Panc1 (cell line): ENCODE measurements at regions not wholly inside any gene's neighbourhood (a gene's known extent, or its start where the extent isn't known, plus 50 kb on each side); places are given as distances from the start of the nearest gene placed in this dataset.
A peak's percentile ranks its signal among the peaks of the same experiment; 100 is the strongest.

ENCODE experiments used
- ATAC-seq: fragments of 200-7000 bp; cut with Tn5 transposase; 2 replicates; pipeline ENCODE4 v1.9.1; 2020; ENCODE audit warnings: mild to moderate bottlenecking, moderate library complexity
- BruUV-seq: library from RNA; stranded (reverse); fragments of 400-500 nt; replicated peaks from 2 replicates; lab custom pipeline; 2021; lab: Mats Ljungman, UMichigan
- CTCF ChIA-PET: fragments of 300-600 bp; sonication (Branson Sonifier 250); formaldehyde crosslinking; loops from one replicate; lab custom pipeline; 2022; ENCODE audit warnings: antibody characterized with exemption; lab: Charles Lee
- POLR2A ChIA-PET: fragments of 300-600 bp; sonication (Branson Sonifier 250); formaldehyde crosslinking; loops from one replicate; lab custom pipeline; 2022; ENCODE audit warnings: antibody characterized with exemption; lab: Charles Lee
- DNase-seq: peaks from one replicate; pipeline ENCODE4 v3.0.0-alpha.2; 2010; ENCODE audit warnings: low read depth, low spot score
- H3K27ac ChIP-seq: 2 replicates; pipeline ENCODE4 v1.5.1; 2011; ENCODE audit warnings: mild to moderate bottlenecking, low read length, inconsistent platforms
- H3K27me3 ChIP-seq: fragments of 200-500 bp; sonication (Bioruptor generic); 2 replicates; pipeline ENCODE4 v1.6.0; 2014; ENCODE audit warnings: low read length, inconsistent platforms; ENCODE audit not compliant: control insufficient read depth, insufficient read depth
- H3K36me3 ChIP-seq: fragments of 200-500 bp; sonication (Bioruptor generic); 2 replicates; pipeline ENCODE4 v1.5.1; 2014; ENCODE audit warnings: inconsistent platforms, mild to moderate bottlenecking, low read length, moderate library complexity; ENCODE audit not compliant: control insufficient read depth, insufficient read depth
- H3K4me1 ChIP-seq: 2 replicates; pipeline ENCODE4 v1.5.1; 2011; ENCODE audit warnings: inconsistent platforms, mild to moderate bottlenecking, low read length, moderate library complexity; ENCODE audit not compliant: control insufficient read depth, insufficient read depth
- H3K4me3 ChIP-seq, 2 experiments: 2 replicates each; pipeline ENCODE4 v1.5.1; 2011 to 2012; ENCODE audit warnings: low read depth in 2 of 2, low read length in 2 of 2, mild to moderate bottlenecking in 2 of 2, inconsistent platforms in 1 of 2, moderate library complexity in 1 of 2
- H3K9me3 ChIP-seq: fragments of 200-500 bp; sonication (Bioruptor generic); 2 replicates; pipeline ENCODE4 v1.5.1; 2014; ENCODE audit warnings: low read depth, mild to moderate bottlenecking, inconsistent platforms, low read length, moderate library complexity; ENCODE audit not compliant: control insufficient read depth, insufficient read depth
- CTCF ChIP-seq: fragments of 450-650 bp; IDR thresholded peaks from 2 replicates; pipeline ENCODE4 v1.5.1; 2017; ENCODE audit warnings: mild to moderate bottlenecking
- POLR2AphosphoS5 ChIP-seq: IDR thresholded peaks from 2 replicates; pipeline ENCODE4 v1.6.1; 2012; ENCODE audit warnings: mild to moderate bottlenecking, low read depth, low read length, moderate library complexity
- REST ChIP-seq, 2 experiments: IDR thresholded peaks; 2 replicates each; pipeline ENCODE4 v1.6.1; 2011 to 2012; ENCODE audit warnings: low read depth in 2 of 2, control low read depth in 1 of 2, low read length in 1 of 2, mild to moderate bottlenecking in 1 of 2, moderate library complexity in 1 of 2; ENCODE audit not compliant: insufficient read depth in 1 of 2
- SIN3A ChIP-seq: IDR thresholded peaks from 2 replicates; pipeline ENCODE4 v1.6.1; 2012; ENCODE audit warnings: low read depth, mild to moderate bottlenecking, low read length, moderate library complexity, borderline replicate concordance; ENCODE audit not compliant: insufficient read depth
- TCF7L2 ChIP-seq: IDR thresholded peaks from 2 replicates; pipeline ENCODE4 v1.6.1; 2011; ENCODE audit warnings: mild to moderate bottlenecking, low read depth, low read length, inconsistent platforms
- in situ Hi-C: cut with HindIII; loops from 2 replicates; pipeline ENCODE4 v1.10.0; 2016; ENCODE audit warnings: low sequenced_read_pairs, low pct_unique_long_range_greater_than_20kb
- intact Hi-C: fragments of 100-400 bp; cut with micrococcal nuclease; formaldehyde crosslinking; loops from one replicate; pipeline ENCODE4 v1.10.0; 2022; ENCODE audit not compliant: unreplicated experiment

- no peak overlapping the region for H3K27ac ChIP-seq
- TF ChIP-seq SIN3A (no peak), CTCF (no peak), REST (IDR thresholded peaks at IDR 0.05; ENCODE audit: insufficient read depth in 1 of 2, low read depth in 2 of 2, low read length in 1 of 2) (no peak), POLR2AphosphoS5 (no peak)
- H3K27me3 ChIP-seq, result no peaks in the 10 kb centered on the region
- intact Hi-C loops, result no loop called here
- H3K9me3 ChIP-seq, result no peaks in the 10 kb centered on the region
- ATAC-seq (no peak), DNase-seq (no peak)
- in situ Hi-C loops, result no loop called here
- H3K4me3 ChIP-seq, result no peak overlapping the region
- ChIA-PET CTCF (no interaction called here), POLR2A (no interaction called here)
- H3K4me1 ChIP-seq, result peaks cover 9% of the 10 kb centered on the region; the same call in 1 of the 2 replicates
- no TSS peak for BruUV-seq
- H3K36me3 ChIP-seq, result no peaks in the 10 kb centered on the region
Measured at GRCh38 chr3:23739536-23739935, 66.2 kb upstream of the UBE2E1 start.

GRCh38 chr3:23740517-23740965, 65.2 kb upstream of the UBE2E1 start:
- no TSS peak for BruUV-seq
- ChIA-PET POLR2A (no interaction called here), CTCF (no interaction called here)
- TF ChIP-seq SIN3A (no peak), REST (IDR thresholded peaks at IDR 0.05; ENCODE audit: insufficient read depth in 1 of 2, low read depth in 2 of 2, low read length in 1 of 2) (no peak), TCF7L2 (no peak), POLR2AphosphoS5 (no peak), CTCF (no peak)
- in situ Hi-C loops, result no loop called here
- Histone ChIP-seq H3K27ac (no peak overlapping the region), H3K4me3 (peak overlapping the region in 1 of 2 experiments; percentile 10; a peak in 2 of 4 replicates), H3K9me3 (no peaks in the 10 kb centered on the region), H3K27me3 (no peaks in the 10 kb centered on the region), H3K4me1 (peaks cover 8% of the 10 kb centered on the region; the same call in 1 of the 2 replicates), H3K36me3 (no peaks in the 10 kb centered on the region)
- intact Hi-C loops, result no loop called here
- peak; percentile 82 for DNase-seq
- ATAC-seq, result peak; percentile 46
